ENCODE measurements at regions not wholly inside any gene's neighbourhood (a gene's known extent, or its start where the extent isn't known, plus 50 kb on each side); places are given as distances from the start of the nearest gene placed in this dataset.

GRCh38 chr3:178454726-178455125 is 81.5 kb upstream of the KCNMB2 start:
- no peak for DNase-seq (ENCODE audit: low spot score)

- no peak for DNase-seq (ENCODE audit: low spot score)
Observed at GRCh38 chr3:178455226-178455625, 81.0 kb upstream of the KCNMB2 start.

- DNase-seq (ENCODE audit: low spot score) = no peak
Observed at GRCh38 chr3:178455946-178456345, 80.3 kb upstream of the KCNMB2 start.

- DNase-seq (ENCODE audit: low spot score) = no peak
Observed at GRCh38 chr3:178456621-178457285, 79.5 kb upstream of the KCNMB2 start.

- no peak for DNase-seq (ENCODE audit: low spot score)
Observed at GRCh38 chr3:178457511-178457910, 78.7 kb upstream of the KCNMB2 start.

- no peak for DNase-seq (ENCODE audit: low spot score)
Observed at GRCh38 chr3:178458313-178459037, 77.8 kb upstream of the KCNMB2 start.

GRCh38 chr3:178459038-178459410 is 77.2 kb upstream of the KCNMB2 start:
- DNase-seq (ENCODE audit: low spot score) = no peak

- no peak for DNase-seq (ENCODE audit: low spot score)
Observed at GRCh38 chr3:178465260-178466180, 70.7 kb upstream of the KCNMB2 start.

- no peak for DNase-seq (ENCODE audit: low spot score)
Observed at GRCh38 chr3:178472941-178473340, 63.3 kb upstream of the KCNMB2 start.

- no peak for DNase-seq (ENCODE audit: low spot score)
Observed at GRCh38 chr3:178474526-178474925, 61.7 kb upstream of the KCNMB2 start.

- DNase-seq (ENCODE audit: low spot score) = no peak
Observed at GRCh38 chr3:178475062-178475461, 61.2 kb upstream of the KCNMB2 start.

- DNase-seq (ENCODE audit: low spot score) = no peak
Observed at GRCh38 chr3:178476886-178477285, 59.4 kb upstream of the KCNMB2 start.

GRCh38 chr3:178479446-178479845 is 56.8 kb upstream of the KCNMB2 start:
- DNase-seq (ENCODE audit: low spot score) = no peak

- DNase-seq (ENCODE audit: low spot score) = no peak
Observed at GRCh38 chr3:178479860-178480259, 56.4 kb upstream of the KCNMB2 start.

- DNase-seq (ENCODE audit: low spot score) = no peak
Observed at GRCh38 chr3:178480274-178480673, 56.0 kb upstream of the KCNMB2 start.

- DNase-seq (ENCODE audit: low spot score) = no peak
Observed at GRCh38 chr3:178480795-178481194, 55.4 kb upstream of the KCNMB2 start.

- no peak for DNase-seq (ENCODE audit: low spot score)
Observed at GRCh38 chr3:178482981-178483380, 53.3 kb upstream of the KCNMB2 start.

GRCh38 chr3:178483704-178484103 is 52.5 kb upstream of the KCNMB2 start:
- DNase-seq (ENCODE audit: low spot score) = no peak

GRCh38 chr3:178485756-178486155 is 50.5 kb upstream of the KCNMB2 start:
- DNase-seq (ENCODE audit: low spot score) = no peak
